Gastroesophageal sphincter (tissue), 3 donors: ENCODE measurements at regions not wholly inside any gene's neighbourhood (a gene's known extent, or its start where the extent isn't known, plus 50 kb on each side); places are given as distances from the start of the nearest gene placed in this dataset.

Source experiments
- CTCF ChIP-seq, 4 experiments: fragments of 200-600 bp in 2 of 4; fragments of 450-650 bp in 2 of 4; sonication (generic) in 1 of 4; IDR thresholded peaks; one replicate each; pipeline ENCODE4 v1.5.1; 2017 to 2019; ENCODE audit warnings: antibody characterized with exemption in 4 of 4, mild to moderate bottlenecking in 2 of 4, moderate library complexity in 2 of 4
- EP300 ChIP-seq: sonication (generic); formaldehyde crosslinking; IDR thresholded peaks from one replicate; pipeline ENCODE4 v1.6.1; 2017; ENCODE audit warnings: antibody characterized with exemption, mild to moderate bottlenecking

- no peak for TF ChIP-seq CTCF (IDR thresholded peaks at IDR 0.05)
- TF ChIP-seq EP300, result no peak
Measured at GRCh38 chr10:3425261-3425660, 252.7 kb upstream of the PITRM1 start.
